Ovary (tissue), 3 donors: ENCODE measurements at regions not wholly inside any gene's neighbourhood (a gene's known extent, or its start where the extent isn't known, plus 50 kb on each side); places are given as distances from the start of the nearest gene placed in this dataset.

ENCODE experiments used
- EP300 ChIP-seq: sonication (generic); formaldehyde crosslinking; IDR thresholded peaks from one replicate; pipeline ENCODE4 v1.6.1; 2017; ENCODE audit warnings: antibody characterized with exemption
- POLR2A ChIP-seq: fragments of 450-650 bp; IDR thresholded peaks from one replicate; pipeline ENCODE4 v1.6.1; 2017; ENCODE audit warnings: antibody characterized with exemption, mild to moderate bottlenecking, moderate library complexity
- TF ChIP-seq, protein P1 (sequence below), 3 donors: fragments of 450-650 bp in 2 of 3; fragments of 200-600 bp in 1 of 3; IDR thresholded peaks; one replicate each; pipeline versions ENCODE4 v1.5.1 to v1.8.0; 2016 to 2022; ENCODE audit warnings: antibody characterized with exemption in 3 of 3, mild to moderate bottlenecking in 1 of 3
- donor health status: DM: no; HTN: no; CAD: no.

GRCh38 chr4:1502501-1502886 lies 96.3 kb upstream of the NKX1-1 start:
- TF ChIP-seq, protein P1, sequence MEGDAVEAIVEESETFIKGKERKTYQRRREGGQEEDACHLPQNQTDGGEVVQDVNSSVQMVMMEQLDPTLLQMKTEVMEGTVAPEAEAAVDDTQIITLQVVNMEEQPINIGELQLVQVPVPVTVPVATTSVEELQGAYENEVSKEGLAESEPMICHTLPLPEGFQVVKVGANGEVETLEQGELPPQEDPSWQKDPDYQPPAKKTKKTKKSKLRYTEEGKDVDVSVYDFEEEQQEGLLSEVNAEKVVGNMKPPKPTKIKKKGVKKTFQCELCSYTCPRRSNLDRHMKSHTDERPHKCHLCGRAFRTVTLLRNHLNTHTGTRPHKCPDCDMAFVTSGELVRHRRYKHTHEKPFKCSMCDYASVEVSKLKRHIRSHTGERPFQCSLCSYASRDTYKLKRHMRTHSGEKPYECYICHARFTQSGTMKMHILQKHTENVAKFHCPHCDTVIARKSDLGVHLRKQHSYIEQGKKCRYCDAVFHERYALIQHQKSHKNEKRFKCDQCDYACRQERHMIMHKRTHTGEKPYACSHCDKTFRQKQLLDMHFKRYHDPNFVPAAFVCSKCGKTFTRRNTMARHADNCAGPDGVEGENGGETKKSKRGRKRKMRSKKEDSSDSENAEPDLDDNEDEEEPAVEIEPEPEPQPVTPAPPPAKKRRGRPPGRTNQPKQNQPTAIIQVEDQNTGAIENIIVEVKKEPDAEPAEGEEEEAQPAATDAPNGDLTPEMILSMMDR (IDR thresholded peaks at IDR 0.05), result no peak
- TF ChIP-seq POLR2A (no peak), EP300 (no peak)
